Panc1 (cell line): ENCODE measurements at regions not wholly inside any gene's neighbourhood (a gene's known extent, or its start where the extent isn't known, plus 50 kb on each side); places are given as distances from the start of the nearest gene placed in this dataset.

Experiments used
- CTCF ChIP-seq: fragments of 450-650 bp; IDR thresholded peaks from 2 replicates; pipeline ENCODE4 v1.5.1; 2017; ENCODE audit warnings: mild to moderate bottlenecking
- POLR2AphosphoS5 ChIP-seq: IDR thresholded peaks from 2 replicates; pipeline ENCODE4 v1.6.1; 2012; ENCODE audit warnings: mild to moderate bottlenecking, low read depth, low read length, moderate library complexity
- REST ChIP-seq, 2 experiments: IDR thresholded peaks; 2 replicates each; pipeline ENCODE4 v1.6.1; 2011 to 2012; ENCODE audit warnings: low read depth in 2 of 2, control low read depth in 1 of 2, low read length in 1 of 2, mild to moderate bottlenecking in 1 of 2, moderate library complexity in 1 of 2; ENCODE audit not compliant: insufficient read depth in 1 of 2
- SIN3A ChIP-seq: IDR thresholded peaks from 2 replicates; pipeline ENCODE4 v1.6.1; 2012; ENCODE audit warnings: low read depth, mild to moderate bottlenecking, low read length, moderate library complexity, borderline replicate concordance; ENCODE audit not compliant: insufficient read depth
- TCF7L2 ChIP-seq: IDR thresholded peaks from 2 replicates; pipeline ENCODE4 v1.6.1; 2011; ENCODE audit warnings: mild to moderate bottlenecking, low read depth, low read length, inconsistent platforms

DNA sequence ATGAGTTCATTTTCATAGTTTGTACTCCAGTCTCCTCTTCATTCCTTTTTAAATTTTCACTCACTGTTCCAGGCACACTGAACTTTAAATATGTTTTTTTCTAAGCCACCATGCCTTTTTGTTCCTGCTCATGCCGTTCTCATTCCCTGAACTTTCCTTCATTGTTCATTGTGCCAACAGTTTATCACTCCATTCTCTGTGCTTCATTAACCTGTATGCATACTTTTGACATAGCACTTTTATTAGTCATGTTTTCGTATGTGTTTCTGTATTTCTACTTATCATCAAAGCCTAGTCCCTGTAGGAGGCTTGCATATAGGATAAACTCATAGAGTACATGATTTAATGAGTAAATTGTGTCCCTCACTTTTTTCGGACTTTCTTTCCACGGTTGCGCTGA lies 65.3 kb downstream of the PCDH20 start:
- TF ChIP-seq REST (IDR thresholded peaks at IDR 0.05; ENCODE audit: insufficient read depth in 1 of 2, low read depth in 2 of 2, low read length in 1 of 2) (no peak), SIN3A (no peak), CTCF (no peak), POLR2AphosphoS5 (no peak), TCF7L2 (no peak)
